ENCODE measurements at regions not wholly inside any gene's neighbourhood (a gene's known extent, or its start where the extent isn't known, plus 50 kb on each side); places are given as distances from the start of the nearest gene placed in this dataset.

DNA sequence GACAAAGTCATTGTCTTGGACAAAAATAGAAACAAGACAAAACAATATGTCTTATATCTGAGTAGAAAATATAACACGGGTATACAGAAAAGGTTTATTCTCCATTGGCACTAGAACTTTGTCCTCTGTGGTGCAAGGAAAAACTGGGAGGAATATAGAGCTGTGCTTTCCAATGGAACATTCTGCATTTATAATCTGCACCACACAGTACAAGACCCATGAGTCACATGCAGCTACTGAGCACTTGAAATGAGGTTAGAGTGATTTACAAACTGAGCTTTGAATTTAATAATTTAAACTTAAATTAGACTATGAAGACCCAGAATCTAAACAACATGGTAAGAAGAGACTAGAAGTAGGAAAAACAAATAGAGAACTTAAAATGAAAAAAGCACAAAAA lies 86.1 kb downstream of the RAP2A start:
- Histone ChIP-seq H3K36me3 (ENCODE audit: control insufficient read depth in 3 of 3, insufficient read depth in 3 of 3, low read length in 3 of 3) (no peaks in the 10 kb centered on the region), H3K27ac (ENCODE audit: low read depth, low read length) (no peak overlapping the region), H3K4me3 (ENCODE audit: low read length in 3 of 3) (no peak overlapping the region), H3K9ac (ENCODE audit: low read depth in 1 of 3, low read length in 3 of 3) (no peak overlapping the region), H3K9me3 (ENCODE audit: control insufficient read depth in 3 of 3, low read length in 3 of 3) (no peaks in the 10 kb centered on the region), H3K27me3 (ENCODE audit: control insufficient read depth in 3 of 3, insufficient read depth in 3 of 3, low read length in 3 of 3) (no peaks in the 10 kb centered on the region), H3K4me1 (ENCODE audit: control insufficient read depth in 3 of 3, insufficient read depth in 3 of 3, low read length in 3 of 3) (no peaks in the 10 kb centered on the region)

GRCh38 chr13:97520866-97521265 lies 86.9 kb downstream of the RAP2A start:
- H3K36me3 ChIP-seq (ENCODE audit: control insufficient read depth in 3 of 3, insufficient read depth in 3 of 3, low read length in 3 of 3), result no peaks in the 10 kb centered on the region
- H3K27ac ChIP-seq (ENCODE audit: low read depth, low read length), result no peak overlapping the region
- no peaks in the 10 kb centered on the region for H3K4me1 ChIP-seq (ENCODE audit: control insufficient read depth in 3 of 3, insufficient read depth in 3 of 3, low read length in 3 of 3)
- no peak overlapping the region for H3K9ac ChIP-seq (ENCODE audit: low read depth in 1 of 3, low read length in 3 of 3)
- no peaks in the 10 kb centered on the region for H3K9me3 ChIP-seq (ENCODE audit: control insufficient read depth in 3 of 3, low read length in 3 of 3)
- H3K27me3 ChIP-seq (ENCODE audit: control insufficient read depth in 3 of 3, insufficient read depth in 3 of 3, low read length in 3 of 3), result no peaks in the 10 kb centered on the region
- no peak overlapping the region for H3K4me3 ChIP-seq (ENCODE audit: low read length in 3 of 3)

DNA sequence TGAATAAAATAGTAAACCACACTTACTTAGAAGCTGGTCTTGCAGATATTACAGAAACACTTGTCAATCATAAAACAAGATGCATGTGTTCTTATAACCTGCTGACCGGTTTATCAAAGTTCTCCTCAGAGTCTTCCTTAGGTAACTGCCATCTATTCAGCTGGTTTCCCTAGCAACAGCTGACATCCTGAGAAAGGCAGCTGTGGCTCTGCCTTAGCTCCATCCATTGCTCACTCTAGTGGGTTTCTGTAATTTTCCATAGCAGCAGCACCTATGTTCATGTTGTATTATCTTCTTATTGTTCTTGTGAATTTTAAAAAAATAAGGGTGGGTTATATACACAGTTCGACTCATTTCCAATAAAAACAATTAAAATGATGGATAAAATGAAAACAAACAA lies 87.8 kb downstream of the RAP2A start:
- Histone ChIP-seq H3K27me3 (ENCODE audit: control insufficient read depth in 3 of 3, insufficient read depth in 3 of 3, low read length in 3 of 3) (no peaks in the 10 kb centered on the region), H3K9ac (ENCODE audit: low read depth in 1 of 3, low read length in 3 of 3) (no peak overlapping the region), H3K36me3 (ENCODE audit: control insufficient read depth in 3 of 3, insufficient read depth in 3 of 3, low read length in 3 of 3) (no peaks in the 10 kb centered on the region), H3K27ac (ENCODE audit: low read depth, low read length) (no peak overlapping the region), H3K9me3 (ENCODE audit: control insufficient read depth in 3 of 3, low read length in 3 of 3) (no peaks in the 10 kb centered on the region), H3K4me3 (ENCODE audit: low read length in 3 of 3) (no peak overlapping the region), H3K4me1 (ENCODE audit: control insufficient read depth in 3 of 3, insufficient read depth in 3 of 3, low read length in 3 of 3) (no peaks in the 10 kb centered on the region)

GRCh38 chr13:97522243-97522642 lies 88.3 kb downstream of the RAP2A start:
- H3K9ac ChIP-seq (ENCODE audit: low read depth in 1 of 3, low read length in 3 of 3), result no peak overlapping the region
- no peaks in the 10 kb centered on the region for H3K9me3 ChIP-seq (ENCODE audit: control insufficient read depth in 3 of 3, low read length in 3 of 3)
- no peak overlapping the region for H3K4me3 ChIP-seq (ENCODE audit: low read length in 3 of 3)

GRCh38 chr13:97526556-97526955 lies 92.6 kb downstream of the RAP2A start:
- no peak overlapping the region for H3K4me3 ChIP-seq (ENCODE audit: low read length in 3 of 3)
- H3K27me3 ChIP-seq (ENCODE audit: control insufficient read depth in 3 of 3, insufficient read depth in 3 of 3, low read length in 3 of 3), result no peaks in the 10 kb centered on the region
- H3K4me1 ChIP-seq (ENCODE audit: control insufficient read depth in 3 of 3, insufficient read depth in 3 of 3, low read length in 3 of 3), result no peaks in the 10 kb centered on the region
- no peak overlapping the region for H3K9ac ChIP-seq (ENCODE audit: low read depth in 1 of 3, low read length in 3 of 3)
- H3K9me3 ChIP-seq (ENCODE audit: control insufficient read depth in 3 of 3, low read length in 3 of 3), result no peaks in the 10 kb centered on the region
- H3K36me3 ChIP-seq (ENCODE audit: control insufficient read depth in 3 of 3, insufficient read depth in 3 of 3, low read length in 3 of 3), result no peaks in the 10 kb centered on the region
- no peak overlapping the region for H3K27ac ChIP-seq (ENCODE audit: low read depth, low read length)

More at GRCh38 chr13:97522243-97522642, 88.3 kb downstream of the RAP2A start:
- H3K4me1 ChIP-seq (ENCODE audit: control insufficient read depth in 3 of 3, insufficient read depth in 3 of 3, low read length in 3 of 3), result no peaks in the 10 kb centered on the region
- no peaks in the 10 kb centered on the region for H3K27me3 ChIP-seq (ENCODE audit: control insufficient read depth in 3 of 3, insufficient read depth in 3 of 3, low read length in 3 of 3)
- no peaks in the 10 kb centered on the region for H3K36me3 ChIP-seq (ENCODE audit: control insufficient read depth in 3 of 3, insufficient read depth in 3 of 3, low read length in 3 of 3)
- H3K27ac ChIP-seq (ENCODE audit: low read depth, low read length), result no peak overlapping the region

- Histone ChIP-seq H3K4me3 (ENCODE audit: low read length in 3 of 3) (no peak overlapping the region), H3K27ac (ENCODE audit: low read depth, low read length) (no peak overlapping the region), H3K36me3 (ENCODE audit: control insufficient read depth in 3 of 3, insufficient read depth in 3 of 3, low read length in 3 of 3) (no peaks in the 10 kb centered on the region), H3K4me1 (ENCODE audit: control insufficient read depth in 3 of 3, insufficient read depth in 3 of 3, low read length in 3 of 3) (no peaks in the 10 kb centered on the region), H3K9ac (ENCODE audit: low read depth in 1 of 3, low read length in 3 of 3) (no peak overlapping the region), H3K9me3 (ENCODE audit: control insufficient read depth in 3 of 3, low read length in 3 of 3) (no peaks in the 10 kb centered on the region), H3K27me3 (ENCODE audit: control insufficient read depth in 3 of 3, insufficient read depth in 3 of 3, low read length in 3 of 3) (no peaks in the 10 kb centered on the region)
Observed at GRCh38 chr13:97528518-97528917, 94.5 kb downstream of the RAP2A start.

GRCh38 chr13:97534540-97534939 lies 100.6 kb downstream of the RAP2A start:
- Histone ChIP-seq H3K9ac (ENCODE audit: low read depth in 1 of 3, low read length in 3 of 3) (no peak overlapping the region), H3K4me3 (ENCODE audit: low read length in 3 of 3) (no peak overlapping the region), H3K4me1 (ENCODE audit: control insufficient read depth in 3 of 3, insufficient read depth in 3 of 3, low read length in 3 of 3) (no peaks in the 10 kb centered on the region), H3K27me3 (ENCODE audit: control insufficient read depth in 3 of 3, insufficient read depth in 3 of 3, low read length in 3 of 3) (no peaks in the 10 kb centered on the region), H3K36me3 (ENCODE audit: control insufficient read depth in 3 of 3, insufficient read depth in 3 of 3, low read length in 3 of 3) (no peaks in the 10 kb centered on the region), H3K27ac (ENCODE audit: low read depth, low read length) (no peak overlapping the region), H3K9me3 (ENCODE audit: control insufficient read depth in 3 of 3, low read length in 3 of 3) (no peaks in the 10 kb centered on the region)

- no peak overlapping the region for H3K9ac ChIP-seq (ENCODE audit: low read depth in 1 of 3, low read length in 3 of 3)
- H3K9me3 ChIP-seq (ENCODE audit: control insufficient read depth in 3 of 3, low read length in 3 of 3), result no peaks in the 10 kb centered on the region
- H3K27me3 ChIP-seq (ENCODE audit: control insufficient read depth in 3 of 3, insufficient read depth in 3 of 3, low read length in 3 of 3), result no peaks in the 10 kb centered on the region
- no peaks in the 10 kb centered on the region for H3K4me1 ChIP-seq (ENCODE audit: control insufficient read depth in 3 of 3, insufficient read depth in 3 of 3, low read length in 3 of 3)
- no peak overlapping the region for H3K27ac ChIP-seq (ENCODE audit: low read depth, low read length)
- no peak overlapping the region for H3K4me3 ChIP-seq (ENCODE audit: low read length in 3 of 3)
- no peaks in the 10 kb centered on the region for H3K36me3 ChIP-seq (ENCODE audit: control insufficient read depth in 3 of 3, insufficient read depth in 3 of 3, low read length in 3 of 3)
Observed at GRCh38 chr13:97535614-97536013, 101.6 kb downstream of the RAP2A start.

DNA sequence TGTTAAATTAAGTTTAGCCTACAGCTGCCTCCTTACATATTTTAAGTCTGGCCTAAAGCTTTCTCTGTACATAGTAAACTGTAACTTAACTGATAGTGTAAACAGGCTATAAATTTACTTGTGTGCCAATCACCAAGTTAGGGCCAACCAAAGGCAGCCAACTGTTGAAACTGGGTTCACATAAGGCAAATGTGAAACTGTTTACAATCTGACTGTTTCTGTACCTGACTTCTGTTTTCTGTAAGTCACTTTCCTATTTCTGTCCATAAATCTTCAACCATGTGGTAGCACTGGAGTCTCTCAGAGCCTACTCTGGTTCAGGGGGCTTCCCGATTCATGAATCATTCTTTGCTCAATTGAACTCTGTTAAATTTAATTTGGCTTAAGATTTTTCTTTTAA lies 103.1 kb downstream of the RAP2A start:
- Histone ChIP-seq H3K4me3 (ENCODE audit: low read length in 3 of 3) (no peak overlapping the region), H3K9me3 (ENCODE audit: control insufficient read depth in 3 of 3, low read length in 3 of 3) (no peaks in the 10 kb centered on the region), H3K27ac (ENCODE audit: low read depth, low read length) (no peak overlapping the region), H3K36me3 (ENCODE audit: control insufficient read depth in 3 of 3, insufficient read depth in 3 of 3, low read length in 3 of 3) (no peaks in the 10 kb centered on the region), H3K9ac (ENCODE audit: low read depth in 1 of 3, low read length in 3 of 3) (no peak overlapping the region), H3K4me1 (ENCODE audit: control insufficient read depth in 3 of 3, insufficient read depth in 3 of 3, low read length in 3 of 3) (no peaks in the 10 kb centered on the region), H3K27me3 (ENCODE audit: control insufficient read depth in 3 of 3, insufficient read depth in 3 of 3, low read length in 3 of 3) (no peaks in the 10 kb centered on the region)

GRCh38 chr13:97538203-97538602 lies 104.2 kb downstream of the RAP2A start:
- H3K36me3 ChIP-seq (ENCODE audit: control insufficient read depth in 3 of 3, insufficient read depth in 3 of 3, low read length in 3 of 3), result no peaks in the 10 kb centered on the region
- H3K4me1 ChIP-seq (ENCODE audit: control insufficient read depth in 3 of 3, insufficient read depth in 3 of 3, low read length in 3 of 3), result no peaks in the 10 kb centered on the region
- H3K9me3 ChIP-seq (ENCODE audit: control insufficient read depth in 3 of 3, low read length in 3 of 3), result no peaks in the 10 kb centered on the region
- no peak overlapping the region for H3K4me3 ChIP-seq (ENCODE audit: low read length in 3 of 3)
- H3K9ac ChIP-seq (ENCODE audit: low read depth in 1 of 3, low read length in 3 of 3), result no peak overlapping the region
- H3K27me3 ChIP-seq (ENCODE audit: control insufficient read depth in 3 of 3, insufficient read depth in 3 of 3, low read length in 3 of 3), result no peaks in the 10 kb centered on the region
- H3K27ac ChIP-seq (ENCODE audit: low read depth, low read length), result no peak overlapping the region

Measured in skeletal muscle tissue (tissue), 3 donors.